H1 (cell line): ENCODE measurements at regions not wholly inside any gene's neighbourhood (a gene's known extent, or its start where the extent isn't known, plus 50 kb on each side); places are given as distances from the start of the nearest gene placed in this dataset.

ENCODE experiments used
- BRCA1 ChIP-seq: IDR thresholded peaks from 2 replicates; pipeline ENCODE4 v1.6.1; 2012; ENCODE audit warnings: low read depth, low read length, improper control_type of control experiment
- CEBPB ChIP-seq: IDR thresholded peaks from 2 replicates; pipeline ENCODE4 v1.6.1; 2012; ENCODE audit warnings: low read depth, low read length
- CREB1 ChIP-seq: IDR thresholded peaks from 2 replicates; pipeline ENCODE4 v1.6.1; 2012; ENCODE audit warnings: inconsistent platforms
- CTCF ChIP-seq, 3 experiments: IDR thresholded peaks; 1 replicate in 2 of 3; 2 replicates in 1 of 3; pipeline versions ENCODE4 v1.5.1 to v1.6.1; 2011; ENCODE audit warnings: low read length in 3 of 3, mild to moderate bottlenecking in 3 of 3, inconsistent platforms in 2 of 3, low read depth in 1 of 3, moderate library complexity in 1 of 3; ENCODE audit not compliant: insufficient read depth in 1 of 3; ENCODE audit errors: control extremely low read depth in 1 of 3
- EP300 ChIP-seq, 2 experiments: IDR thresholded peaks; 1 replicate in 1 of 2; 2 replicates in 1 of 2; pipeline ENCODE4 v1.6.1; 2011 to 2012; ENCODE audit warnings: low read depth in 2 of 2, low read length in 2 of 2, mild to moderate bottlenecking in 2 of 2, borderline replicate concordance in 1 of 2, inconsistent platforms in 1 of 2, moderate library complexity in 1 of 2
- EZH2 ChIP-seq: fragments of 200-600 bp; sonication (generic); IDR thresholded peaks from 2 replicates; pipeline ENCODE4 v1.7.1; 2012; ENCODE audit warnings: low read depth, mild to moderate bottlenecking, moderate library complexity, low read length, inconsistent platforms; ENCODE audit not compliant: severe bottlenecking
- GTF2F1 ChIP-seq: IDR thresholded peaks from 2 replicates; pipeline ENCODE4 v1.6.1; 2012; ENCODE audit warnings: low read depth, low read length, improper control_type of control experiment, borderline replicate concordance
- MAFK ChIP-seq: IDR thresholded peaks from 2 replicates; pipeline ENCODE4 v1.6.1; 2012; ENCODE audit warnings: low read depth, mild to moderate bottlenecking, improper control_type of control experiment, low read length
- POLR2A ChIP-seq, 2 experiments: IDR thresholded peaks; 1 replicate in 1 of 2; 2 replicates in 1 of 2; pipeline ENCODE4 v1.6.1; 2011; ENCODE audit warnings: low read depth in 2 of 2, low read length in 2 of 2, mild to moderate bottlenecking in 2 of 2; ENCODE audit errors: control extremely low read depth in 1 of 2
- POLR2AphosphoS5 ChIP-seq: IDR thresholded peaks from 2 replicates; pipeline ENCODE4 v1.6.1; 2011; ENCODE audit warnings: low read depth, low read length
- RBBP5 ChIP-seq: IDR thresholded peaks from 2 replicates; pipeline ENCODE4 v1.7.1; 2012; ENCODE audit warnings: low read depth, mild to moderate bottlenecking, inconsistent platforms, low read length, moderate library complexity, borderline replicate concordance
- TCF12 ChIP-seq: IDR thresholded peaks from 2 replicates; pipeline ENCODE4 v1.6.1; 2011; ENCODE audit warnings: low read depth, mild to moderate bottlenecking, low read length
- TF ChIP-seq, protein P1 (sequence below): IDR thresholded peaks from 2 replicates; pipeline ENCODE4 v1.6.1; 2011; ENCODE audit warnings: low read length, improper control_type of control experiment

GRCh38 chr3:154071146-154071545 is 50.0 kb upstream of the ARHGEF26 start:
- TF ChIP-seq CTCF (IDR thresholded peaks at IDR 0.05; ENCODE audit: control extremely low read depth in 1 of 3, insufficient read depth in 1 of 3, low read depth in 1 of 3, low read length in 3 of 3) (no peak), MAFK (no peak), BRCA1 (no peak), CREB1 (no peak), POLR2A (IDR thresholded peaks at IDR 0.05; ENCODE audit: control extremely low read depth in 1 of 2, low read depth in 2 of 2, low read length in 2 of 2) (no peak), POLR2AphosphoS5 (no peak), RBBP5 (no peak), EZH2 (no peak), GTF2F1 (no peak), TCF12 (no peak), CEBPB (no peak), EP300 (IDR thresholded peaks at IDR 0.05; ENCODE audit: borderline replicate concordance in 1 of 2, low read depth in 2 of 2, low read length in 2 of 2) (no peak)
- TF ChIP-seq, protein P1, sequence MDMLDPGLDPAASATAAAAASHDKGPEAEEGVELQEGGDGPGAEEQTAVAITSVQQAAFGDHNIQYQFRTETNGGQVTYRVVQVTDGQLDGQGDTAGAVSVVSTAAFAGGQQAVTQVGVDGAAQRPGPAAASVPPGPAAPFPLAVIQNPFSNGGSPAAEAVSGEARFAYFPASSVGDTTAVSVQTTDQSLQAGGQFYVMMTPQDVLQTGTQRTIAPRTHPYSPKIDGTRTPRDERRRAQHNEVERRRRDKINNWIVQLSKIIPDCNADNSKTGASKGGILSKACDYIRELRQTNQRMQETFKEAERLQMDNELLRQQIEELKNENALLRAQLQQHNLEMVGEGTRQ, result no peak
